WERI-Rb-1 (cell line): ENCODE measurements at regions not wholly inside any gene's neighbourhood (a gene's known extent, or its start where the extent isn't known, plus 50 kb on each side); places are given as distances from the start of the nearest gene placed in this dataset.

Source experiments
- DNase-seq: peaks from one replicate; pipeline ENCODE4 v3.0.0-alpha.2; 2020
- H3K27ac ChIP-seq: fragments of 250-450 bp; sonication (Bioruptor Pico); 2 replicates; pipeline ENCODE4 v1.5.1; 2020; ENCODE audit warnings: mild to moderate bottlenecking, moderate library complexity
- H3K27me3 ChIP-seq: fragments of 250-450 bp; sonication (Bioruptor Pico); 2 replicates; pipeline ENCODE4 v1.5.1; 2021; ENCODE audit warnings: mild to moderate bottlenecking, low read depth, moderate library complexity; ENCODE audit not compliant: insufficient read depth, severe bottlenecking
- H3K36me3 ChIP-seq: fragments of 250-450 bp; sonication (Bioruptor Pico); 2 replicates; pipeline ENCODE4 v1.5.1; 2020; ENCODE audit warnings: mild to moderate bottlenecking, moderate library complexity
- H3K4me3 ChIP-seq: 2 replicates; pipeline ENCODE4 v1.5.1; 2011; ENCODE audit warnings: low read depth, mild to moderate bottlenecking, control low read depth, low read length
- H3K9me3 ChIP-seq: fragments of 250-450 bp; sonication (Bioruptor Pico); 2 replicates; pipeline ENCODE4 v1.5.1; 2021; ENCODE audit warnings: mild to moderate bottlenecking, moderate library complexity; ENCODE audit not compliant: severe bottlenecking
- TF ChIP-seq, protein P1 (sequence below): IDR thresholded peaks from 2 replicates; pipeline ENCODE4 v1.5.1; 2011; ENCODE audit warnings: low read depth, mild to moderate bottlenecking, control low read depth, inconsistent platforms, low read length

- no peak overlapping the region for H3K4me3 ChIP-seq
These were observed 78.9 kb downstream of the FOXL3 start for GRCh38 chr7:368651-369475.

DNA sequence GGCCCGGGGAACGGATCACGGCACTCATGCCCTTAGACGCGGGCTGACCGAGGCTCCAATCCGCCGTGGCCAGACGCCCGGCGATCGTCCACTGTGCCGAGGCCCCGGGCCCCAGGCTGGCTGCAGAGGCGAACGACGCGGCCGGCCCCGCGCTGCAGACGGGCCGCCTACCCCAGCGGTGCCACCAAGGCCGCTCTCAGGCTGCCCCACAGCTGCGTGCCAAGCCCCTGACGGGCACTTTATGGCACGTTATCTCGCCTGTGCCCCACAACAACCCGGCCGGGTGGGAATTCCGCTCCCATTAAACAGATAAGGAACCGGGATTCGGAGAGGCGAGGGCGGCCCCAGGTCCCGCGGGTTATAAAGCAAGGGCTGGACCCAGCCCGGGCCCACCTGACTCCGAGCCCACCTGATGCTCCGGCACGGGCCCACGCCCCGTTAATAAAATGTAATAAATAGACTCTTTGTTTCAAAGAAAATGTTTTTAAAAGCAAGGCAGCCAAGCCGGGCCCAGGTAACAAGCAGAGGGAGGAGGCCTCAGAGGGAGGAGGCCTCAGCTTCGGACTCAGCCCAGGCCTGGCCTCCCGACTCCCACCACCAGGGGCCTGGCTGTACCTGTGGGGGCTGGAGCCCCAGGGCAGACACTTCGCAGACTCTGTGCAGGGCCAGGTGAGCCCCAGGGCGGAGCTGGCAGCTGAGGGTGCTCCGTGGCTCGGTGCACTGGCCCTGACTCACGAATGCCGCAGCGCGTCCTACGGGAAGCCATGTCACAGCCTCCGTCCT is 79.7 kb downstream of the FOXL3 start:
- TF ChIP-seq, protein P1, sequence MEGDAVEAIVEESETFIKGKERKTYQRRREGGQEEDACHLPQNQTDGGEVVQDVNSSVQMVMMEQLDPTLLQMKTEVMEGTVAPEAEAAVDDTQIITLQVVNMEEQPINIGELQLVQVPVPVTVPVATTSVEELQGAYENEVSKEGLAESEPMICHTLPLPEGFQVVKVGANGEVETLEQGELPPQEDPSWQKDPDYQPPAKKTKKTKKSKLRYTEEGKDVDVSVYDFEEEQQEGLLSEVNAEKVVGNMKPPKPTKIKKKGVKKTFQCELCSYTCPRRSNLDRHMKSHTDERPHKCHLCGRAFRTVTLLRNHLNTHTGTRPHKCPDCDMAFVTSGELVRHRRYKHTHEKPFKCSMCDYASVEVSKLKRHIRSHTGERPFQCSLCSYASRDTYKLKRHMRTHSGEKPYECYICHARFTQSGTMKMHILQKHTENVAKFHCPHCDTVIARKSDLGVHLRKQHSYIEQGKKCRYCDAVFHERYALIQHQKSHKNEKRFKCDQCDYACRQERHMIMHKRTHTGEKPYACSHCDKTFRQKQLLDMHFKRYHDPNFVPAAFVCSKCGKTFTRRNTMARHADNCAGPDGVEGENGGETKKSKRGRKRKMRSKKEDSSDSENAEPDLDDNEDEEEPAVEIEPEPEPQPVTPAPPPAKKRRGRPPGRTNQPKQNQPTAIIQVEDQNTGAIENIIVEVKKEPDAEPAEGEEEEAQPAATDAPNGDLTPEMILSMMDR = peak; percentile 35; the same call in 1 of the 2 replicates
- Histone ChIP-seq H3K4me3 (no peak overlapping the region), H3K36me3 (no peaks in the 10 kb centered on the region), H3K27ac (no peak overlapping the region), H3K27me3 (no peaks in the 10 kb centered on the region), H3K9me3 (no peaks in the 10 kb centered on the region)
- no peak for DNase-seq

More at GRCh38 chr7:368651-369475, 78.9 kb downstream of the FOXL3 start:
- H3K27me3 ChIP-seq = no peaks in the 10 kb centered on the region
- H3K27ac ChIP-seq = no peak overlapping the region
- no peak for DNase-seq
- no peaks in the 10 kb centered on the region for H3K36me3 ChIP-seq
- no peaks in the 10 kb centered on the region for H3K9me3 ChIP-seq
- TF ChIP-seq, protein P1 = no peak

- no peak overlapping the region for H3K4me3 ChIP-seq
- no peak overlapping the region for H3K27ac ChIP-seq
- H3K27me3 ChIP-seq = no peaks in the 10 kb centered on the region
These were observed 80.3 kb downstream of the FOXL3 start for GRCh38 chr7:370259-370625.

DNA sequence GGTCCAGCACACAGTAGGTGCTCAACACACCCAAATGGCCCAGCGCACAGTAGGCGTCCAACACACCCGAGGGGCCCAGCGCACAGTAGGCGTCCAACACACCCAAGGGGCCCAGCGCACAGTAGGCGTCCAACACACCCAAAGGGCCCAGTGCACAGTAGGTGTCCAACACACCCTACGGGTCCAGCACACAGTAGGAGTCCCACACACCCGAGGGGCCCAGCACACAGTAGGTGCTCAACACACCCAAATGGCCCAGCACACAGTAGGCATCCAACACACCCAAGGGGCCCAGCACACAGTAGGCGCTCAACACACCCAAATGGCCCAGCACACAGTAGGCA is 80.8 kb downstream of the FOXL3 start:
- H3K27me3 ChIP-seq = no peaks in the 10 kb centered on the region
- H3K27ac ChIP-seq = no peak overlapping the region
- H3K9me3 ChIP-seq = no peaks in the 10 kb centered on the region
- DNase-seq = no peak
- TF ChIP-seq, protein P1 = no peak
- H3K4me3 ChIP-seq = no peak overlapping the region
- no peaks in the 10 kb centered on the region for H3K36me3 ChIP-seq

More at GRCh38 chr7:370259-370625, 80.3 kb downstream of the FOXL3 start:
- TF ChIP-seq, protein P1 = no peak
- Histone ChIP-seq H3K36me3 (no peaks in the 10 kb centered on the region), H3K9me3 (no peaks in the 10 kb centered on the region)
- no peak for DNase-seq

DNA sequence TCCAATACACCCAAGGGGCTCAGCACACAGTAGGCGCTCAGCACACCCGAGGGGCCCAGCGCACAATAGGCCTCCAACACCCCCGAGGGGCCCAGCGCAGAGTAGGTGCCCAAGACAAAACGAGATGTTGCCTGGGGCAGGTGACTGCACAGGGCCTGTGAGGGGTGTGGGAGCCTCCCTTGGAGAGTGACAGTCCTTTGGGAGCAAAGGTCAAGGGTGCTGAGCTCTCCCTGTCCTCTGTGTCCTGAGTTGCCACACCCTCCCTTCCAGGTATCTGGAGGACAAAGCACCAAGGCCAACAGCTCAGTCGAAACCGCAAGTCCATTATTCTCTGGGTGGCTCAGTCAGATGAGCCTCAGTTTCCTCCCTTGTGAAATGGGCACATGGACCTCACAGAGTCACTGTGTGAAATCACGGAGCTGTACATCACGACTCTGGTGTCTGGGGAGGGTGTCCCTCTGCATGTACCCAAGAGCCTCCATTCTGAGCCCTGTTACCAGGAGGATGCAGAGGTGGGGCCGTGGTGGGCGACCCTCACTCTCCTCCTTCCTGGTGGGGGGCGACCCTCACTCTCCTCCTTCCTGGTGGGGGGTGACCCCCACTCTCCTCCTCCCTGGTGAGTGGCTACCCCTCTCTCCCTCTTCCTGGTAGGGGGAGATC is 81.3 kb downstream of the FOXL3 start:
- Histone ChIP-seq H3K27ac (no peak overlapping the region), H3K27me3 (no peaks in the 10 kb centered on the region), H3K4me3 (no peak overlapping the region), H3K9me3 (no peaks in the 10 kb centered on the region), H3K36me3 (no peaks in the 10 kb centered on the region)
- TF ChIP-seq, protein P1 = no peak
- no peak for DNase-seq
